ENCODE measurements at regions not wholly inside any gene's neighbourhood (a gene's known extent, or its start where the extent isn't known, plus 50 kb on each side); places are given as distances from the start of the nearest gene placed in this dataset.

DNA sequence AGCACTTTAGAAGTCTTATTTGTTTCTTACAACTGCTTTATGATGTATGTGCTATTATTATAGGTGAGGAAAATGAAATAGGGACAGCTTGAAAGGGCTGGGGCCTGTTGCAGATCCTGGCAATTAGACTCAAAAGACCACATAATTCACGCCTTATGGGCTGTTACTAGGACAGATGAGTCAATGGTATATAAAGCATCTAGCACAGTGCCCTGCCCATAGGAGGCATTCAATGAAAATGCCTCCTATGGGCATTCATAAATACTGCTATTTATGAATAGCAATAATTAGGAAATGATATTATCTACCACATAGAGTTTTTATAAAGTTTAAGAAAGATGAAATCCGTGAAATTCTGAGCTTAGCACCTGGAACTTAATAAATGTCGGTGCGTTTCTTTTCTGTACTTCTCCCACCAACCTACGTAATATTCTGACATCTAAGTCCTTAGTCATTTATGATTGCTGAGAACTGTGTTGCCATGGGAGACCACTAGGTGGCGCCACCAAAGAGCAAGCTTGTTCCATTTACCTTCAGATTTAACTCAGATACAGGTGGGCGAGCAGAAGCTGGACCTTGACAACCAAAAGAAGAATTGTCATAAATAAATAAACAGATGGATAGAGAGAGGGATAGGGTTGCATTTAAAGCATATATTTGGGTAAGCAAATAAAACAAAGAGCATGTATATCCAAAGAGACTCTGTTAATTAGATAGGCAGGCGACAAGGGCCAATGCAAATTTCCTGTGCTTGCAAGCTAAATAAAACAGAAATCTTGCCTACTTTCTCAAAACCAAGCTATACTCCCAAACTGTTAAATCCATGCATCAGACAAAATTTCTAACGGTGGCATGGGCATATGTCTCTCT, 699.9 kb downstream of the INHBA start:
- Histone ChIP-seq H3K9me2 (no peaks in the 10 kb centered on the region), H2AFZ (ENCODE audit: low read depth) (no peak overlapping the region), H3K4me3 (ENCODE audit: low read depth in 2 of 2, low read length in 1 of 2) (peak overlapping the region in 1 of 2 experiments; percentile 30; a peak in 1 of 4 replicates), H3K9ac (no peak overlapping the region), H3K27me3 (ENCODE audit: insufficient read depth) (no peaks in the 10 kb centered on the region), H3K9me3 (no peaks in the 10 kb centered on the region), H3K27ac (ENCODE audit: low read depth in 2 of 2, low read length in 1 of 2) (no peak overlapping the region), H3F3A (replicated peaks; ENCODE audit: insufficient read depth) (no peaks in the 10 kb centered on the region), H4K20me1 (ENCODE audit: insufficient read depth) (no peaks in the 10 kb centered on the region), H3K4me1 (ENCODE audit: control insufficient read depth in 1 of 2, insufficient read depth in 2 of 2, low read depth in 1 of 2, low read length in 1 of 2) (peaks cover 0 to 6% of the 10 kb centered on the region in 2 experiments; a peak in 1 of 4 replicates), H3K79me2 (ENCODE audit: insufficient read depth) (no peaks in the 10 kb centered on the region), H3K36me3 (replicated peaks in 1 of 2; ENCODE audit: control insufficient read depth in 1 of 2, insufficient read depth in 2 of 2, low read length in 1 of 2) (no peaks in the 10 kb centered on the region), H3K4me2 (no peak overlapping the region)
- peak; percentile 27 for DNase-seq
- 69% methylated on average over 9 of the region's 9 CpGs for WGBS (ENCODE audit: low lambda C conversion rate)
- ChIA-PET POLR2A (interaction anchor here (0.6 kb wide), 1 partner anchor 378 kb away, joined by 3 read pairs; no protein-coding TSS in a partner anchor), CTCF (interaction anchor here (0.6 to 3.4 kb wide), 43 partner anchors 9 to 771 kb away, joined by 3 to 31 read pairs (median 4); no protein-coding TSS in a partner anchor)
- TF ChIP-seq RAD21 (IDR thresholded peaks at IDR 0.05; ENCODE audit: low read length) (peak; percentile 70), ZBTB33 (IDR thresholded peaks at IDR 0.05; ENCODE audit: borderline replicate concordance, low read depth) (no peak), POLR2AphosphoS5 (IDR thresholded peaks at IDR 0.05; ENCODE audit: low read depth, low read length) (no peak), SIN3A (IDR thresholded peaks at IDR 0.05; ENCODE audit: borderline replicate concordance, low read depth, low read length) (no peak), SMC3 (IDR thresholded peaks at IDR 0.05; ENCODE audit: low read depth, low read length) (peak; percentile 55), MEF2A (IDR thresholded peaks at IDR 0.05; ENCODE audit: borderline replicate concordance, low read depth) (no peak), CTCF (IDR thresholded peaks at IDR 0.05) (peak; percentile 91), PBX3 (IDR thresholded peaks at IDR 0.05) (no peak)

DNA sequence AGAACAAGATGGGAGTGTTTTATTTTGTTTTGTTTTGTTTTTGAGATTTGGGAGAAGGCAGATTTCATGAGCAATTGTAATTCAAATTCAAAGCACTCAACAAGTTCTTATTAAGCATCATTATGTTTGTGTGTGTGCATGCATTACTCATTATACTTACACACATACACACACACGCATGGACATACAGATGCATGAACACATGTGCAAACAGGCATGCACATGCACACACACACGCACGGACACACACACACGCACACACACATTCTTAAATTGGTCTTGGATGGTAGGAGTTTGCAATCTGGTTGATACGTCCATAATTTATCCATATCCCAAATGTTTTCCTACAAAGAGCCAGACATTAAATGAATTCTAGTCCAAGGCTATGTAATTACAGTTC, 702.8 kb downstream of the INHBA start:
- Histone ChIP-seq H3K4me1 (ENCODE audit: control insufficient read depth in 1 of 2, insufficient read depth in 2 of 2, low read depth in 1 of 2, low read length in 1 of 2) (peaks cover 0 to 5% of the 10 kb centered on the region in 2 experiments; a peak in 1 of 4 replicates), H4K20me1 (ENCODE audit: insufficient read depth) (no peaks in the 10 kb centered on the region), H3K4me3 (ENCODE audit: low read depth in 2 of 2, low read length in 1 of 2) (no peak overlapping the region), H3K27me3 (ENCODE audit: insufficient read depth) (no peaks in the 10 kb centered on the region), H3K79me2 (ENCODE audit: insufficient read depth) (no peaks in the 10 kb centered on the region), H3K4me2 (no peak overlapping the region), H2AFZ (ENCODE audit: low read depth) (no peak overlapping the region), H3K27ac (ENCODE audit: low read depth in 2 of 2, low read length in 1 of 2) (no peak overlapping the region), H3K36me3 (replicated peaks in 1 of 2; ENCODE audit: control insufficient read depth in 1 of 2, insufficient read depth in 2 of 2, low read length in 1 of 2) (no peaks in the 10 kb centered on the region), H3K9me3 (no peaks in the 10 kb centered on the region), H3K9ac (no peak overlapping the region), H3F3A (replicated peaks; ENCODE audit: insufficient read depth) (no peaks in the 10 kb centered on the region), H3K9me2 (no peaks in the 10 kb centered on the region)
- ChIA-PET POLR2A (no interaction called here), CTCF (no interaction called here)
- DNase-seq = no peak
- 89% methylated on average over 5 of the region's 5 CpGs for whole genome bisulfite sequencing (ENCODE audit: low lambda C conversion rate)
- TF ChIP-seq YY1 (IDR thresholded peaks at IDR 0.05; ENCODE audit: low read depth) = no peak
- TF ChIP-seq FOXM1 (IDR thresholded peaks at IDR 0.05; ENCODE audit: low read depth) = no peak
- TF ChIP-seq ELF1 (IDR thresholded peaks at IDR 0.05) = no peak
- TF ChIP-seq MAX (IDR thresholded peaks at IDR 0.05; ENCODE audit: low read depth) = no peak
- no peak for TF ChIP-seq JUND (IDR thresholded peaks at IDR 0.05)
- no peak for TF ChIP-seq RCOR1 (IDR thresholded peaks at IDR 0.05; ENCODE audit: low read length)
- no peak for TF ChIP-seq NRF1 (IDR thresholded peaks at IDR 0.05; ENCODE audit: low read depth, low read length)
- TF ChIP-seq CTCF (IDR thresholded peaks at IDR 0.05) = no peak
- TF ChIP-seq NFIC (IDR thresholded peaks at IDR 0.05; ENCODE audit: borderline replicate concordance) = no peak
- no peak for TF ChIP-seq RFX5 (IDR thresholded peaks at IDR 0.05; ENCODE audit: low read length)
- no peak for TF ChIP-seq MEF2A (IDR thresholded peaks at IDR 0.05; ENCODE audit: borderline replicate concordance, low read depth)
- no peak for TF ChIP-seq ZBTB33 (IDR thresholded peaks at IDR 0.05; ENCODE audit: borderline replicate concordance, low read depth)
- TF ChIP-seq POLR2AphosphoS5 (IDR thresholded peaks at IDR 0.05; ENCODE audit: low read depth, low read length) = no peak

Measured in SK-N-SH (cell line).